GM18861 (cell line): ENCODE measurements at regions not wholly inside any gene's neighbourhood (a gene's known extent, or its start where the extent isn't known, plus 50 kb on each side); places are given as distances from the start of the nearest gene placed in this dataset.
"Not testable (repeated sequence)": the region's sequence is repeated elsewhere in the genome, so short reads cannot be mapped to it uniquely, and the experiment has no call there.

Source experiments
- ATAC-seq: cut with Tn5 transposase; IDR thresholded peaks from one replicate; pipeline ENCODE4 v1.9.1; 2021; ENCODE audit not compliant: unreplicated experiment

- no peak for ATAC-seq
These were observed 170.7 kb upstream of the SLC7A11 start for GRCh38 chr4:138412847-138413246.

- no peak for ATAC-seq
These were observed 168.1 kb upstream of the SLC7A11 start for GRCh38 chr4:138410266-138410665.

GRCh38 chr4:138409670-138410069 lies 167.5 kb upstream of the SLC7A11 start:
- ATAC-seq = peak; percentile 29

- ATAC-seq = no peak
These were observed 166.6 kb upstream of the SLC7A11 start for GRCh38 chr4:138408758-138409157.

GRCh38 chr4:138407329-138407728 lies 165.2 kb upstream of the SLC7A11 start:
- ATAC-seq = no peak

- no peak for ATAC-seq
These were observed 164.7 kb upstream of the SLC7A11 start for GRCh38 chr4:138406876-138407275.

GRCh38 chr4:138405934-138406567 lies 163.9 kb upstream of the SLC7A11 start:
- peak; percentile 83 for ATAC-seq

- ATAC-seq = peak; percentile 70
These were observed 163.3 kb upstream of the SLC7A11 start for GRCh38 chr4:138405466-138405891.

- no peak for ATAC-seq
These were observed 162.7 kb upstream of the SLC7A11 start for GRCh38 chr4:138404801-138405200.

- no peak for ATAC-seq
These were observed 162.1 kb upstream of the SLC7A11 start for GRCh38 chr4:138404251-138404650.

GRCh38 chr4:138401334-138401733 lies 159.2 kb upstream of the SLC7A11 start:
- no peak for ATAC-seq

- ATAC-seq = no peak
These were observed 158.4 kb upstream of the SLC7A11 start for GRCh38 chr4:138400543-138400942.

GRCh38 chr4:138400066-138400465 lies 157.9 kb upstream of the SLC7A11 start:
- no peak for ATAC-seq

GRCh38 chr4:138399081-138399480 lies 156.9 kb upstream of the SLC7A11 start:
- ATAC-seq = no peak

- no peak for ATAC-seq
These were observed 156.2 kb upstream of the SLC7A11 start for GRCh38 chr4:138398322-138398721.

GRCh38 chr4:138393886-138394610 lies 151.9 kb upstream of the SLC7A11 start:
- ATAC-seq = no peak

GRCh38 chr4:138392751-138393308 lies 150.7 kb upstream of the SLC7A11 start:
- ATAC-seq = peak; percentile 70

GRCh38 chr4:138389976-138390685 lies 148.0 kb upstream of the SLC7A11 start:
- ATAC-seq = no peak

GRCh38 chr4:138374947-138375346 lies 132.8 kb upstream of the SLC7A11 start:
- no peak for ATAC-seq

- no peak for ATAC-seq
These were observed 125.8 kb upstream of the SLC7A11 start for GRCh38 chr4:138367942-138368341.

GRCh38 chr4:138352446-138352845 lies 110.3 kb upstream of the SLC7A11 start:
- ATAC-seq = not testable (repeated sequence)

- peak; percentile 81 for ATAC-seq
These were observed 105.9 kb upstream of the SLC7A11 start for GRCh38 chr4:138348055-138348454.
